ENCODE measurements at regions not wholly inside any gene's neighbourhood (a gene's known extent, or its start where the extent isn't known, plus 50 kb on each side); places are given as distances from the start of the nearest gene placed in this dataset.
"Not testable (repeated sequence)": the region's sequence is repeated elsewhere in the genome, so short reads cannot be mapped to it uniquely, and the experiment has no call there.

DNA sequence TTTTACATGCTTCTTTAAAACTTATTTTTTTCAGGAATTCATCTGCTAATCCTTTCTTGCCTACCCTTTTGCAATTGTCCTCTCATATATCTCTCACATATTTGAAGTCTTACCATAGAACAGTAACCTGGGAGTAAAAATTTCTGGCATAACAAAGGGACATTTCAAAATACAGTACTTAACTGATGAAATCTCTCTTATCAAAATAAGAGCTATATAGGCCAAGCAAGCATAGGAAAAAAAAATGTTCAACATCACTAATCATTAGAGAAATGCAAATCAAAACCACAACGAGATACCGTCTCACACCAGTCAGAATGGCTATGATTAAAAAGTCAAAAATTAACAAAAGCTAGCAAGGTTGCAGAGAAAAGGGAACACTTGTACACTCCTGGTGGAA is 2062.7 kb upstream of the CDH6 start:
- DNase-seq = no peak

GRCh38 chr5:29127524-29128156 is 2065.8 kb upstream of the CDH6 start:
- not testable (repeated sequence) for DNase-seq

DNA sequence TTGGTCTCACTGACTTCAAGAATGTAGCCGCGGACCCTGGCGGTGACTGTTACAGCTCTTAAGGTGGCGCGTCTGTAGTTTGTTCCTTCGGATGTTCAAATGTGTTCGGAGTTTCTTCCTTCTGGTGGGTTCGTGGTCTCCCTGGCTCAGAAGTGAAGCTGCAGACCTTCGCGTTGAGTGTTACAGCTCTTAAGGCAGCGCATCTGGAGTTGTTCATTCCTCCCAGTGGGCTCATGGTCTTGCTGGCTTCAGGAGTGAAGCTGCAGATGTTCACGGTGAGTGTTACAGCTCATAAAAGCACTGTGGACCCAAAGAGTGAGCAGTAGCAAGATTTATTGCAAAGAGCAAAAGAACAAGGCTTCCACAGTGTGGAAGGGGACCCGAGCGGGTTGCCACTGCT is 2067.0 kb upstream of the CDH6 start:
- DNase-seq = not testable (repeated sequence)

DNA sequence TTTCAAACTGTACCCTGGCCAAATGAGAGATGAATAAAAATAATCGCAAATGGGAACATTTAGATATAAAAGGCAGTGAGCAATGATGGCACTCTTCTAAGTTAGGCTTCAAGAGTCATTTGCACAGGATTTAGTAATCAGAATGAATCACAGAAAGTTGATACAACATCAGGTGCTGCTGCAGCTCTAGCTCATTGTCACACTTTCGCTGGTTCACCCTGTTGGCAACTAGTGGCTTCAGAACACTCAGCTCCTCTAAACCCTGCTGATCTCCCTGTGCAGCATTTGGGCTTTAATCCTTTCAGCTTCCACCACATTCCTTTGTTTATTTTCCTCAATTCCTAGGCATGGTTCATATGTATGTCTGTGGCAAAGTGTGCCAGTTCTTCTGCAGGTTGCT is 2071.2 kb upstream of the CDH6 start:
- DNase-seq = no peak

- DNase-seq = no peak
Observed at GRCh38 chr5:29114331-29114768, 2076.0 kb upstream of the CDH9 start.

DNA sequence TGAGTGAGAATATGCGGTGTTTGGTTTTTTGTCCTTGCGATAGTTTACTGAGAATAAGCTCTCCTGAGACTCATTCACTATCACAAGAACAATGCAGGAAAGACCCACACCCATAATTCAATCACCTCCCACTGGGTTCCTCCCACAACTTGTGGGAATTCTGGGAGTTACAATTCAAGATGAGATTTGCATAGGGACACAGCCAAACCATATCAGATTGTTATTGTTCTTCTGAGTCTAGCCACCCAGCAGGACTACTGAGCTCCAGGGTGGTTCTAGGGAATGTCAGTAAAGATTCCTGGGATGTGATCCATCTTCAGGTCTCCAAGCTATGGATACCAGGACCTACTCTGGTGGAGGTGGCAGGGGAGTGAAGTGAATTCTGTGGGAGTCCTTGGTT is 2075.1 kb upstream of the CDH9 start:
- DNase-seq = no peak

- no peak for DNase-seq
Observed at GRCh38 chr5:29099585-29099984, 2061.2 kb upstream of the CDH9 start.

- DNase-seq = no peak
Observed at GRCh38 chr5:29089591-29090130, 2051.3 kb upstream of the CDH9 start.

- DNase-seq = no peak
Observed at GRCh38 chr5:29085142-29085541, 2046.8 kb upstream of the CDH9 start.

GRCh38 chr5:29079771-29080170 is 2041.4 kb upstream of the CDH9 start:
- DNase-seq = no peak

GRCh38 chr5:29077451-29077850 is 2039.1 kb upstream of the CDH9 start:
- no peak for DNase-seq

- DNase-seq = no peak
Observed at GRCh38 chr5:29069104-29069402, 2030.7 kb upstream of the CDH9 start.

GRCh38 chr5:29061381-29061780 is 2023.0 kb upstream of the CDH9 start:
- DNase-seq = no peak

- DNase-seq = no peak
Observed at GRCh38 chr5:29054694-29055093, 2016.3 kb upstream of the CDH9 start.

- no peak for DNase-seq
Observed at GRCh38 chr5:29054282-29054681, 2015.9 kb upstream of the CDH9 start.

DNA sequence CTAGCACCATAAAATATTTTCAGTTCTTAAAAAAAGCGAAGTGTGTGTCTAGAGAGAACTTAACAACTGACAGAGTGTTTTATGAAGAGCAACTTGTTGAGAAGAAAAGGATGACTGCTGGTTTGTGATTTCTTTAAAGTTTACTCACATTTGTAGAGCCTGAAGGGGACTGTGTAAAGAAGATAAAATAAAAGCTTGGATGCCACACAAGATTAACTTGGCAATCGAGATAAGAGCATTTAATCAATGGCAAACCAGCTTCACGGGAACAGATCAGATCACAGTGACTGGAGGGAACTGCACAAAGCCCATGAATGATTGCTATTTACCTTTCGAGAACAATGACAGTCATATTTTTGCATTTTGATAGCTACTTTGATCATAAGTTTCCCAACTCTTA is 2013.1 kb upstream of the CDH9 start:
- no peak for DNase-seq

- DNase-seq = no peak
Observed at GRCh38 chr5:29042152-29042551, 2003.8 kb upstream of the CDH9 start.

DNA sequence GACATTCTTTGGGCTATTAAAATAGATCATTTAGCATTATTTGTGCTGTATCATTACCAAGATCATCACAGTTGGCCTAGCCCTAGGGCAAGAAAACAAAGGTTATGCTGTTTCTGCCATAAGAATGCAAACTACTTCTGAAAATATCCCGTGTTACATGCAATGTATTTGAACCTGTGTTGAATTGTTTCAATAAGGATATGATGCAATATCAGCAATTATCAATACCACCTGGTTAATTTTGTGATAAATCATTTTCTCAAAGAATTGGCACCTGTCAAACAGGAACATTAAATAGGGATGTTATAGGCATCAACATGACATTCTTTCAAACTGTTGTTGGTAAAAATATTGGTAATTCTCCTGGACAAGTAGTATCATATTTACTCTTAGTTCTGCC is 2002.0 kb upstream of the CDH9 start:
- no peak for DNase-seq

GRCh38 chr5:29039994-29040393 is 2001.6 kb upstream of the CDH9 start:
- no peak for DNase-seq

DNA sequence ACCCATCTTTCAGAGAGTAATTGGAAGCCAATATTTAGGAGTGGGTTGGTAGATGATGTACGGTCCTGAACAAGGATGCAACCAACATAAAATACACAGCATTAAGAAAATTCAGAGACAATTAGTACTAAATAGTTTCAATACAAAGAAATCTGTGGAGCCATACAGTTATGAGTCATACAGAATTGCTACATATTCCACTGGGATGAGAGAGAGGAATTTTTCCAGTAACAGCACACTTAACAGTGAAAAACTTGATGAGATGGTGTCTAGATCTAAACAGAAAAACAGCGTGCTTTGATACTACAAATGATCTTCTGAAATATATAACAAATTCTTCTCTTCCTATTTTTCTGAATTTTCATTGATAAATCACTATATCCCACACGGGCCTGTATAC is 1999.3 kb upstream of the CDH9 start:
- no peak for DNase-seq

DNA sequence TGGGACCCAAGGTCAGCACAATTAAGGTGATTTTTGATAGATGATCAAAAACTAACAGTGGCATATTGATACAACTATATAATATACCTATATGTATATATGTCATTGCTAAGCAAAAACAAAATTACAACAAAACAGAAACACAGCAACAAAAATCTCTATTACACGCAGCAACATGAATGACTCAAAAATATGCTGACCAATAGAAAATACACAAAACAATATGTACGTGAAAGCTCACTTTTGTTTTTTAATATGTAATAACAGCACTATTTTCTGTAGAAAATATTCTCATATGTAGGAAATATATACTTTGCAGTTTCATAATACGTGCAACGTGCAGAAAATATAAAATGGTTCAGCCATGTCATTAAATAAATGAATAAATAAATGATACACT is 1985.7 kb upstream of the CDH9 start:
- no peak for DNase-seq

GRCh38 chr5:29023541-29023940 is 1985.2 kb upstream of the CDH9 start:
- no peak for DNase-seq

GRCh38 chr5:29017501-29017900 is 1979.1 kb upstream of the CDH9 start:
- no peak for DNase-seq

DNA sequence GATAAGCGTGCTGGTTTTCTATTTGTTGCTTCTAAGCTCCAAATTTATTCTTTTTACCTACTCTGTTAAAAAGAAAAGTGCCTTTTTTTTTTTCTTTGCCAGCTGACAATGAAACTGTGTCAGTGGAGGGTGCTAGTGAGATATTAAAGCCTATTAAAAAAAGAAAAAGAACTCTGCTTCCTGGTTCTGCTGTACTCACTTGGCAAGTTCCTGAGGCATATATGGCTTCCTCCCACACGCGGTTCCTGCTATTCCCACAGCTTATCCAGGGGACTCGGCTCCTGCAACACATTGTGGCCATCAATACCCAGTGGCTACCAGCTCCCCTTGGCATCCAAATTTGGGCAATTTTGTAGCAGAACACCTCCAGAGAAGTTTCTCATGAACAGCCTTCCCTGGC is 1977.7 kb upstream of the CDH9 start:
- DNase-seq = no peak

- DNase-seq = no peak
Observed at GRCh38 chr5:29015523-29015922, 1977.1 kb upstream of the CDH9 start.

Measured in dermis blood vessel endothelial cell (primary cell).